GM19239 (cell line): ENCODE measurements at regions not wholly inside any gene's neighbourhood (a gene's known extent, or its start where the extent isn't known, plus 50 kb on each side); places are given as distances from the start of the nearest gene placed in this dataset.

Experiments
- DNase-seq: peaks from one replicate; pipeline ENCODE4 v3.0.0; 2011; ENCODE audit warnings: low spot score; ENCODE audit not compliant: insufficient read length
- FAIRE-seq: peaks from 2 replicates; lab custom pipeline; 2011; peaks lifted over from hg19 to GRCh38; lab: Jason Lieb, UNC

- FAIRE-seq (no peak), DNase-seq (no peak)
These were observed 1041.8 kb upstream of the ARRDC3 start for GRCh38 chr5:92424785-92425426.

GRCh38 chr5:92421942-92422341, 1038.8 kb upstream of the ARRDC3 start:
- DNase-seq (no peak), FAIRE-seq (no peak)

DNA sequence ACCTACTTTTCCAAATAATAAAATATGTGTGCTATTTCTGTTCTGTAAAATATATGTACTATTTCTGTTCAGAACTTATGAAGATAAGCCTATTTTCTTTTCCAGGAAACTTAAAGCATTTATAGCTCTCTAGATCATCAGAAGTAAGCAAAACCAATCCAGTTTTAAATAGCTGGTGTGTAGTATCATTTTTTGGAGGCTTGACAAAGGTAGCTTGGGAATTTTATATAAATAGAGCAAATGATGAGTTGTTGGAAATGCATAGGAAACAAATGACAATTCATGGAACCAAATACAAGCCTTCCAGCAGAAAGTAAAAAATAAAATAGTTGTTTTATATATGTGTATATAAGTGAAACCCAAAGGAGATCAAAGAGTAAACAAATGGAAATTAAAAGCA, 1038.1 kb upstream of the ARRDC3 start:
- FAIRE-seq (no peak), DNase-seq (no peak)

GRCh38 chr5:92419261-92419660, 1036.1 kb upstream of the ARRDC3 start:
- FAIRE-seq (no peak), DNase-seq (no peak)

- FAIRE-seq, result no peak
- DNase-seq, result no peak
These were observed 1035.2 kb upstream of the ARRDC3 start for GRCh38 chr5:92418341-92418740.

GRCh38 chr5:92409134-92409533, 1026.0 kb upstream of the ARRDC3 start:
- DNase-seq (no peak), FAIRE-seq (no peak)

- DNase-seq (no peak), FAIRE-seq (no peak)
These were observed 1020.0 kb upstream of the ARRDC3 start for GRCh38 chr5:92402956-92403702.

GRCh38 chr5:92402045-92402444, 1018.9 kb upstream of the ARRDC3 start:
- DNase-seq, result no peak
- no peak for FAIRE-seq

DNA sequence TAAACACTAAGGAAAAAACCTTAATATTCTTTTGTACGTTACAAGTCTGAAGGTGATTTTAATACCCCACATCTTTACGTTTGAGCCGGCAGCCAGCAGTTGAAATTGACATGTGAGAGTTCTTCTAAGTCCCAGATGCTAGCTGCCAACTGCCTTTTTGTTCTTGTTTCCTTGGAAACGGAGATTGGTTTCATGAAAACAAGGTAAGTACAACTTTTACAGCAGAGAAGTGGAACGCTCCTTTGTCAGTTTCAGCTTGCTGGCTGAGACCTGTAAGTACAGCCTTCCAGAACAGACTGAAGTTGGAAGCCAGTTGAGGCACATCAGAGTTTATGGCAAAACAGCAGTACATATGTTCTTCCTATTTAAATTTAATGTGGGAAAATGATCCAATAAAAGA, 1018.4 kb upstream of the ARRDC3 start:
- DNase-seq (no peak), FAIRE-seq (no peak)

GRCh38 chr5:92394936-92395335, 1011.8 kb upstream of the ARRDC3 start:
- DNase-seq, result no peak
- FAIRE-seq, result no peak

GRCh38 chr5:92390657-92391056, 1007.5 kb upstream of the ARRDC3 start:
- FAIRE-seq, result no peak

GRCh38 chr5:92380069-92380770, 997.1 kb upstream of the ARRDC3 start:
- DNase-seq (no peak), FAIRE-seq (no peak)

More at GRCh38 chr5:92390657-92391056, 1007.5 kb upstream of the ARRDC3 start:
- no peak for DNase-seq

DNA sequence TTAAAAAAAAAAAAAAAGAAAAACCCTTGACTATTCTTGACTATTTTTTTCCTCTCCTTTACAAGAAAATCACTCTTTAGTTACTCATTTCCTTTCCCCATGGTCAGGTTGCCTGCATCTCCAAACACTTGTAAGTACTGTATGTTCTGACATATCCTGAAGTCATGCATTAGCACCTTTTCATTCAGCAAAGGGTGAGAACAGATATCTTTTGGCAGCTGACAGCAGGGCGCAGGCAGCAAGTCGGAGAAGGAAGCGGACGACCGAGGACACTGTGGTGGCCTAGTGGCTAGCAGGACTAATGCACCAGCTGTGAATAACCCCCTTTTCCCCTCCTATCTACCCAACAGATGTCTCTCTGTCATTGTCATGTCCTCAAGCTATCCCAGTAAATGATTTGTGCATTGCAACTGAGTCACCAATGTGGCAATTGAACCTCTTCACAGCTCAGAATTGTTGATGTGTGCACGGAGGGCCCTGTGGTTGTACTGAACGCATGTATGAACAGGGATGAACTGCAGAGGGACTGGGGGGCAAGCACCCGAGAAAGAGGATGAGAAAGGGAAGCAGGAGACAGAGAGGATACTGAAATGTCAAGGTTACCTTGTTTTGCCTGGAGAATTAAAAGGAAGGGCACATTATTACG, 996.0 kb upstream of the ARRDC3 start:
- FAIRE-seq, result no peak
- DNase-seq, result no peak

- DNase-seq (no peak), FAIRE-seq (no peak)
These were observed 991.7 kb upstream of the ARRDC3 start for GRCh38 chr5:92374859-92375258.

DNA sequence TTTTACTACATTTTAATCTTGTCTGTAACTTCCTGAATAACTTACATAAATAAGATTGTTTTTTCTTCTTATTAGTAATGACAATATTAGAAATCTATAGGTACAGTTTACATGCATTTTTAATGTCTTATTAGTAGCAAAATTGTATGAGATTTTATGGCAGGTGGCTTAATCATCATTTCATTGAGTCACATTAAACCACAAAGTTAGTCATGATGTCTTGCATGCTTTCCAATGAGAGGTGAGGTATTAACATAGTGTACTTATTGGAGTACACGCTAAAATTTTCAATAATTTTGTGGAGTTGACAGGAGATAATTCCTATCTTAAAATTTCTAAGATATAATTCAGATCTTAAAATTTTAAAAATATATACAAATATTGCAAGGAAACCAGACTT, 989.6 kb upstream of the ARRDC3 start:
- no peak for DNase-seq
- FAIRE-seq, result no peak

- DNase-seq (no peak), FAIRE-seq (no peak)
These were observed 988.7 kb upstream of the ARRDC3 start for GRCh38 chr5:92371889-92372235.

DNA sequence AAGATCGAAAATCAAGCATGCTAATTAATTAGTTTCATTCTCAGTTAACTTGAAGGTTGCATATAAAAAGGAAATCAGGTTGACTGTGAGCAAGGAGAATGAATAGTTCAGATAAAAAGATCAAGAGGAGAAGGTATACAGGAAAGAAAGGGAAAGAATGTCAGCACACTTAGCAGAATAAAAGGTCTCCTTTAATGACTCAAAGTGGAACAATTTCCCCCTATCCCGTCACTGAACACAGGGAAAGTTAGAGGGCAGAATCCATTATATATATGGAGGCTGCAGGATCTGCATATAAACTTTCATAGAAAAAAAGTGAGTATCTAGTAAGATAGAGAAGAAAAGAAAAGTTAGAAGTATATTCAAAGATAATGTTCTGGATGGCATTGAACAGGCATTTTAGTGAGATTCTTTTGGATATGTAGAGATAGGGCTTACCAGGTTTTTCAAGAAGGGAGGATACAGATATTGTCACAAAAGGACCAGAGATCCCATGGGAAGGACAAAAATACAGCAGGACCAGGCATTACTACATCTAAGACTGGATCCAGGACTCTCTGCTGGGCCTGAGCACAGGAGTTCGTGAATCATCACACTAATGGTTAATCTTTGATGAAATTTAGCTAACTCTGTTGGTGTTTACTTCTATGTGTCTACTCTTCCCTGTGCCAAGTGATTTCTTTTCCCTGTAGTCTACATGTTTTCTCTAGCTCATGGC, 988.2 kb upstream of the ARRDC3 start:
- DNase-seq (no peak), FAIRE-seq (no peak)

DNA sequence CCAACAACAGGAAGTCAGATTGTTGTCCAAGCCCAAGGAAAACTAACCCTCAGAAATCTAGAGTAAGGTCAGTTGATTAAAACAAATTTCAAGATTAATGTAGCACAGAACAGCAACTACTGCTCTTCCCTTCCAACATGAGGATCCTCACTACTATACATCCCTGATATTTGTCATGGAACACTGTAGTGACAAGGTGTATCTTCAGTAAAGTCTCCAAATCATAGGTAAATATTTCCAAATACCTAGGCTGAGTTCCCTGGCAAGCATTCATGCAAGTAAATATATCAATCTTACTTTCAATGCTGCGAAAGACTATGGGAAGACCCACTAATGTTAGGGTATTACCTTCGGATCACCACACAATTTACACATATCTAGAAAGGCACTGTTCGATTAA, 986.9 kb upstream of the ARRDC3 start:
- FAIRE-seq (no peak), DNase-seq (no peak)

GRCh38 chr5:92369587-92369986, 986.5 kb upstream of the ARRDC3 start:
- no peak for DNase-seq
- no peak for FAIRE-seq

DNA sequence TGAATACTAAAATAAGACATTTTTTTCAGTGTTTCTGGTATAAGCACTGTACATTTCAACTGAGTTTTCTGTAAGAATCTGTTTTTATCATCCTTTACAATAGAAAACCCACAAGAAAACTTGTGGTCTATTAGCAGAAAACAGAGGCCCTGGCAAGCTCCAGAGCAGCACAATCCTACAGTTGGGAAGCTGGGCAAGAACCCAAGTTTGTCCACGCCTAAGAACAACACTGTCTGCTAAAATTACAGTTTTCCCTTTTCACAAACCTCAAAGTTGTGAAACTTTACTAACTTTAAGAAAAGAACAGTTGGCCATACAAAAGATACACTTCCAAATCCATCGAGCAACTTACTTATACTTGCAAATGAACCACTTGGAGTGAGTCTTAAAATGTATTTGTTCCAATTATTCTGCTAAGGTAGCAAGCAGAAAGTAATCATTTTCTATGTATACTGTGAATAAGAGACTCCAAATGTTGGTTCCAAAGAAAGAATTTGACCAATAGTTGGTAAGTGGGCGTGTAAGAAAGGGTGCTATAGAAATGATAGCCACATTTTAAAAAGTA, 982.0 kb upstream of the ARRDC3 start:
- no peak for FAIRE-seq
- no peak for DNase-seq
